H1 (cell line): ENCODE measurements at regions not wholly inside any gene's neighbourhood (a gene's known extent, or its start where the extent isn't known, plus 50 kb on each side); places are given as distances from the start of the nearest gene placed in this dataset.
A peak's percentile ranks its signal among the peaks of the same experiment; 100 is the strongest.

Experiments used
- CTCF ChIA-PET: fragments of 300-600 bp; sonication (Branson Sonifier 250); formaldehyde crosslinking; loops from one replicate; lab custom pipeline; 2021; ENCODE audit not compliant: partially characterized antibody; lab: Charles Lee
- POLR2A ChIA-PET: fragments of 300-600 bp; sonication (Branson Sonifier 250); formaldehyde crosslinking; loops from one replicate; lab custom pipeline; 2021; ENCODE audit warnings: inconsistent platforms; ENCODE audit not compliant: partially characterized antibody; lab: Charles Lee
- DNase-seq, 2 experiments: peaks; one replicate each; pipeline versions ENCODE4 v3.0.0 to v3.0.0-alpha.2; 2010 to 2022; ENCODE audit warnings: low spot score in 2 of 2, low read depth in 1 of 2, mixed read lengths in 1 of 2
- FAIRE-seq: peaks from 2 replicates; lab custom pipeline; 2011; peaks lifted over from hg19 to GRCh38; lab: Jason Lieb, UNC
- H2AFZ ChIP-seq: 2 replicates; pipeline ENCODE4 v1.8.1; 2012; ENCODE audit warnings: low read length, inconsistent platforms
- H2AK5ac ChIP-seq: 2 replicates; pipeline ENCODE4 v1.6.1; 2013; ENCODE audit warnings: low read depth, low read length
- H2BK120ac ChIP-seq: replicated peaks from 2 replicates; pipeline ENCODE3; 2013; ENCODE audit warnings: low read depth, low read length, inconsistent platforms
- H2BK12ac ChIP-seq: 2 replicates; pipeline ENCODE4 v1.6.1; 2013; ENCODE audit warnings: low read depth, low read length
- H2BK15ac ChIP-seq: 2 replicates; pipeline ENCODE4 v1.6.1; 2013; ENCODE audit warnings: low read length
- H2BK20ac ChIP-seq: 2 replicates; pipeline ENCODE4 v1.6.1; 2013; ENCODE audit warnings: low read length
- H2BK5ac ChIP-seq: 2 replicates; pipeline ENCODE4 v1.6.1; 2013; ENCODE audit warnings: low read depth, low read length
- H3K14ac ChIP-seq: 2 replicates; pipeline ENCODE4 v1.6.1; 2013; ENCODE audit warnings: inconsistent platforms; ENCODE audit not compliant: insufficient read length
- H3K18ac ChIP-seq: 2 replicates; pipeline ENCODE4 v1.6.1; 2013; ENCODE audit warnings: low read length; ENCODE audit errors: extremely low read depth
- H3K23ac ChIP-seq: 2 replicates; pipeline ENCODE4 v1.6.1; 2013; ENCODE audit warnings: inconsistent platforms; ENCODE audit not compliant: insufficient read length
- H3K23me2 ChIP-seq: 2 replicates; pipeline ENCODE4 v1.6.1; 2013; ENCODE audit warnings: low read depth, low read length
- H3K27ac ChIP-seq: 2 replicates; pipeline ENCODE4 v1.6.1; 2011; ENCODE audit warnings: low read depth, low read length, inconsistent platforms
- H3K27me3 ChIP-seq, 4 experiments: replicated peaks in 1 of 4; 1 replicate in 1 of 4; 2 replicates in 3 of 4; pipeline versions ENCODE4 v1.6.1 to v1.8.1; 2011 to 2013; ENCODE audit warnings: low read length in 3 of 4, mild to moderate bottlenecking in 3 of 4, inconsistent platforms in 2 of 4, mixed read lengths in 2 of 4, moderate library complexity in 1 of 4; ENCODE audit not compliant: control insufficient read depth in 3 of 4, insufficient read depth in 3 of 4; ENCODE audit errors: extremely low read depth in 1 of 4
- H3K36me3 ChIP-seq, 4 experiments: 2 replicates each; pipeline versions ENCODE4 v1.6.1 to v1.8.1; 2011 to 2013; ENCODE audit warnings: mild to moderate bottlenecking in 4 of 4, low read length in 3 of 4, moderate library complexity in 2 of 4, control low read depth in 1 of 4, inconsistent platforms in 1 of 4; ENCODE audit not compliant: insufficient read depth in 4 of 4, control insufficient read depth in 2 of 4
- H3K4ac ChIP-seq: replicated peaks from 2 replicates; pipeline ENCODE3; 2013; ENCODE audit warnings: low read length, low read depth, mixed read lengths, inconsistent platforms; ENCODE audit not compliant: insufficient read length
- H3K4me1 ChIP-seq, 4 experiments: replicated peaks in 1 of 4; 1 replicate in 1 of 4; 2 replicates in 3 of 4; pipeline versions ENCODE4 v1.6.1 to v1.8.1; 2011 to 2013; ENCODE audit warnings: low read length in 3 of 4, inconsistent platforms in 2 of 4, mixed read lengths in 1 of 4; ENCODE audit not compliant: insufficient read depth in 4 of 4, control insufficient read depth in 3 of 4
- H3K4me2 ChIP-seq, 2 experiments: 2 replicates each; pipeline versions ENCODE4 v1.6.1 to v1.8.1; 2011 to 2013; ENCODE audit warnings: low read depth in 2 of 2, low read length in 2 of 2, control low read depth in 1 of 2, inconsistent platforms in 1 of 2, mild to moderate bottlenecking in 1 of 2; ENCODE audit not compliant: insufficient read depth in 1 of 2
- H3K4me3 ChIP-seq, 4 experiments: fragments of 200-600, 300-600 bp in 1 of 4; sonication (generic), shearing (Covaris generic), sonication (Bioruptor Twin) in 1 of 4; 2 replicates each; pipeline versions ENCODE4 v1.5.1 to v1.8.1; 2011 to 2016; ENCODE audit warnings: low read length in 4 of 4, low read depth in 3 of 4, control low read depth in 2 of 4, inconsistent platforms in 2 of 4, mild to moderate bottlenecking in 2 of 4, mixed read lengths in 1 of 4, moderate library complexity in 1 of 4; ENCODE audit not compliant: insufficient read depth in 2 of 4; ENCODE audit errors: extremely low read depth in 1 of 4
- H3K56ac ChIP-seq: replicated peaks from 2 replicates; pipeline ENCODE3; 2013; ENCODE audit warnings: low read depth, mild to moderate bottlenecking, mixed read lengths, low read length, inconsistent platforms; ENCODE audit not compliant: insufficient read length
- H3K79me1 ChIP-seq: 2 replicates; pipeline ENCODE4 v1.6.1; 2013; ENCODE audit warnings: low read depth, low read length, control low read depth
- H3K79me2 ChIP-seq, 2 experiments: 2 replicates each; pipeline versions ENCODE4 v1.6.1 to v1.8.1; 2012 to 2013; ENCODE audit warnings: low read length in 2 of 2, mild to moderate bottlenecking in 2 of 2, inconsistent platforms in 1 of 2; ENCODE audit not compliant: insufficient read depth in 2 of 2, control insufficient read depth in 1 of 2
- H3K9ac ChIP-seq, 4 experiments: replicated peaks in 1 of 4; 1 replicate in 1 of 4; 2 replicates in 3 of 4; pipeline versions ENCODE4 v1.6.1 to v1.8.1; 2011 to 2013; ENCODE audit warnings: low read depth in 3 of 4, low read length in 3 of 4, control low read depth in 2 of 4, mild to moderate bottlenecking in 2 of 4, moderate library complexity in 2 of 4, inconsistent platforms in 1 of 4; ENCODE audit errors: extremely low read depth in 1 of 4
- H3K9me3 ChIP-seq, 2 experiments: 2 replicates each; pipeline versions ENCODE4 v1.6.1 to v1.8.1; 2012 to 2013; ENCODE audit warnings: mild to moderate bottlenecking in 2 of 2, moderate library complexity in 2 of 2, control low read depth in 1 of 2, inconsistent platforms in 1 of 2, low read depth in 1 of 2, low read length in 1 of 2, mixed read lengths in 1 of 2; ENCODE audit not compliant: insufficient read depth in 2 of 2
- H4K20me1 ChIP-seq, 2 experiments: replicated peaks in 1 of 2; 2 replicates each; pipeline versions ENCODE3 to v1.8.1; 2011 to 2013; ENCODE audit warnings: inconsistent platforms in 2 of 2, low read length in 2 of 2, mild to moderate bottlenecking in 1 of 2; ENCODE audit not compliant: insufficient read depth in 2 of 2, control insufficient read depth in 1 of 2
- H4K5ac ChIP-seq: 2 replicates; pipeline ENCODE4 v1.6.1; 2013; ENCODE audit warnings: low read length, low read depth, mixed read lengths, inconsistent platforms; ENCODE audit not compliant: insufficient read length
- H4K8ac ChIP-seq: 2 replicates; pipeline ENCODE4 v1.8.0; 2013; ENCODE audit warnings: mild to moderate bottlenecking, moderate library complexity, low read length, inconsistent platforms; ENCODE audit not compliant: insufficient read depth; ENCODE audit errors: extremely low read depth
- H4K91ac ChIP-seq: replicated peaks from 2 replicates; pipeline ENCODE3; 2013; ENCODE audit warnings: low read length, mixed read lengths, inconsistent platforms; ENCODE audit not compliant: insufficient read length
- CEBPB ChIP-seq: IDR thresholded peaks from 2 replicates; pipeline ENCODE4 v1.6.1; 2012; ENCODE audit warnings: low read depth, low read length
- WGBS, 2 experiments: shearing (Covaris generic) in 1 of 2; methylation state at CpG; one replicate each; pipeline versions ENCODE4 v1.1.6 to v1.1.7; 2013 to 2015; ENCODE audit warnings: low lambda C conversion rate in 2 of 2, mixed read lengths in 2 of 2, inconsistent platforms in 1 of 2, low coverage in 1 of 2, missing lambda C conversion rate in 1 of 2; ENCODE audit not compliant: insufficient replicate concordance in 2 of 2, insufficient coverage in 1 of 2, insufficient read length in 1 of 2; ENCODE audit errors: extremely low coverage in 1 of 2, missing lambda C conversion rate in 1 of 2; 5-methylcytosine and 5-hydroxymethylcytosine counted together

DNA sequence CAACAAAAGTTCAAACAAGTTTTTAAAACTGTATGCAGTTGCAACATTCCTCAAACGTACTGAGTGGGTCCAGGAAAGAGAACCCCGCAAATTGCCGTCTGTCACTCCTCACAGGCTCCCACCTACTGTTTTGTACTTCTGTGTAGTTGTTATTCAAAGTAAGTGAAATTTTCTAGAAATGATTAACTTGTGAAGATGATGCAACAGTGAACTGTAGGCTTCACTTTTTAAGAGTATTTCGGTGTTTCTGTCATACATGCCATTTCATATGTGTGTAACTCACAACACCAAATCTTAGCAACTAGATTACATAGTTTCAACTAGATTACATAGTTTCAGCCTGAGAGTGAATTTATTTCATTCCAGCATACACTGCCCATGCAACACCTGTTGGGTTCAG lies 226.0 kb upstream of the TANK start:
- WGBS, 2 experiments, result 86% methylated on average over 4 of the region's 4 CpGs; no CpG with 5 or more reads in 1 of the 2 experiments
- no peak overlapping the region for H3K9ac ChIP-seq
- no peak overlapping the region for H3K23ac ChIP-seq
- 0 out of 2 replicates have a peak, but pooled peaks have one; percentile 22 for TF ChIP-seq CEBPB

More for the DNA sequence above, 226.0 kb upstream of the TANK start:
- Histone ChIP-seq H2BK120ac (no peak overlapping the region), H3K27me3 (no peaks in the 10 kb centered on the region), H3K23me2 (no peaks in the 10 kb centered on the region), H4K8ac (no peak overlapping the region), H4K91ac (no peak overlapping the region), H2BK20ac (no peak overlapping the region), H3K79me2 (no peaks in the 10 kb centered on the region), H2AK5ac (no peak overlapping the region), H3K9me3 (0 out of 4 replicates have a peak, but pooled peaks cover 0 to 4% of the 10 kb centered on the region in 2 experiments), H3K4me1 (no peaks in the 10 kb centered on the region), H2AFZ (no peak overlapping the region), H3K18ac (no peak overlapping the region), H2BK15ac (no peak overlapping the region), H2BK5ac (no peak overlapping the region), H3K4ac (no peak overlapping the region), H3K36me3 (no peaks in the 10 kb centered on the region), H4K20me1 (no peaks in the 10 kb centered on the region), H2BK12ac (no peak overlapping the region), H3K14ac (no peak overlapping the region), H4K5ac (no peak overlapping the region), H3K4me2 (no peak overlapping the region), H3K4me3 (no peak overlapping the region), H3K27ac (no peak overlapping the region), H3K56ac (no peak overlapping the region), H3K79me1 (no peaks in the 10 kb centered on the region)
- FAIRE-seq, result no peak
- ChIA-PET CTCF (interaction anchor here (1.0 kb wide), 1 partner anchor 9 kb away, joined by 3 read pairs; no protein-coding TSS in a partner anchor), POLR2A (no interaction called here)
- no peak for DNase-seq
